GM12878 (cell line): ENCODE measurements at regions not wholly inside any gene's neighbourhood (a gene's known extent, or its start where the extent isn't known, plus 50 kb on each side); places are given as distances from the start of the nearest gene placed in this dataset.

Source experiments
- ATAC-seq: fragments of 200-7000 bp; cut with Tn5 transposase; 3 replicates; pipeline ENCODE4 v1.9.1; 2020; ENCODE audit warnings: mild to moderate bottlenecking, moderate library complexity
- BruUV-seq: library from RNA; stranded (reverse); fragments of 400-500 nt; replicated peaks from 2 replicates; lab custom pipeline; 2021; lab: Mats Ljungman, UMichigan
- CTCF ChIA-PET: fragments of 300-600 bp; sonication (Branson Sonifier 250); formaldehyde crosslinking; extraction: SDS; loops from one replicate; lab custom pipeline; 2021; ENCODE audit warnings: inconsistent platforms; lab: Yijun Ruan, JAX
- POLR2A ChIA-PET: fragments of 350-600 bp; formaldehyde crosslinking; extraction: SDS; loops from one replicate; lab custom pipeline; 2021; ENCODE audit warnings: inconsistent platforms; lab: Charles Lee
- RAD21 ChIA-PET: fragments of 300-600 bp; sonication (Branson Sonifier 250); formaldehyde crosslinking; loops from one replicate; lab custom pipeline; 2023; ENCODE audit warnings: antibody characterized with exemption; ENCODE audit not compliant: unreplicated experiment; lab: Charles Lee
- SMC1A ChIA-PET: fragments of 300-600 bp; sonication (Branson Sonifier 250); formaldehyde crosslinking; loops from one replicate; lab custom pipeline; 2023; ENCODE audit not compliant: unreplicated experiment, uncharacterized antibody; lab: Charles Lee
- DNase-seq: peaks from one replicate; pipeline ENCODE4 v3.0.0-alpha.2; 2011; ENCODE audit warnings: low read depth, low spot score
- FAIRE-seq: peaks from 3 replicates; lab custom pipeline; 2011; peaks lifted over from hg19 to GRCh38; lab: Jason Lieb, UNC
- H2AFZ ChIP-seq: 2 replicates; pipeline ENCODE4 v1.6.0; 2011; ENCODE audit warnings: low read depth, low read length, control low read depth; ENCODE audit not compliant: control insufficient read depth
- H3K27ac ChIP-seq: 2 replicates; pipeline ENCODE4 v1.5.1; 2011; ENCODE audit warnings: control low read depth; ENCODE audit not compliant: control insufficient read depth, insufficient read depth
- H3K27me3 ChIP-seq, 2 experiments: replicated peaks in 1 of 2; 2 replicates each; pipeline versions ENCODE4 v1.6.0 to v1.6.1; 2011; ENCODE audit warnings: low read length in 1 of 2; ENCODE audit not compliant: control insufficient read depth in 2 of 2, insufficient read depth in 2 of 2
- H3K36me3 ChIP-seq, 2 experiments: 2 replicates each; pipeline ENCODE4 v1.5.1; 2011; ENCODE audit warnings: low read length in 1 of 2; ENCODE audit not compliant: control insufficient read depth in 2 of 2, insufficient read depth in 2 of 2
- H3K4me1 ChIP-seq: 2 replicates; pipeline ENCODE4 v1.6.1; 2011; ENCODE audit warnings: mild to moderate bottlenecking, low read length, moderate library complexity, mixed read lengths; ENCODE audit not compliant: control insufficient read depth, insufficient read depth
- H3K4me2 ChIP-seq: 2 replicates; pipeline ENCODE4 v1.6.0; 2011; ENCODE audit warnings: control low read depth; ENCODE audit not compliant: control insufficient read depth, insufficient read depth
- H3K4me3 ChIP-seq: fragments of 200-600 bp; sonication (generic); 2 replicates; pipeline ENCODE4 v1.5.1; 2016
- H3K79me2 ChIP-seq: 2 replicates; pipeline ENCODE4 v1.6.0; 2011; ENCODE audit warnings: low read length; ENCODE audit not compliant: control insufficient read depth, insufficient read depth
- H3K9ac ChIP-seq: 2 replicates; pipeline ENCODE4 v1.8.0; 2011; ENCODE audit warnings: low read length, control low read depth, mixed read lengths; ENCODE audit not compliant: control insufficient read depth, insufficient read depth
- H3K9me3 ChIP-seq: replicated peaks from 3 replicates; pipeline ENCODE4 v1.5.1; 2011; ENCODE audit warnings: mild to moderate bottlenecking, low read length; ENCODE audit not compliant: control insufficient read depth, insufficient read depth
- H4K20me1 ChIP-seq: 2 replicates; pipeline ENCODE4 v1.6.0; 2011; ENCODE audit not compliant: control insufficient read depth, insufficient read depth
- E2F8 ChIP-seq: fragments of 450-650 bp; IDR thresholded peaks from 2 replicates; pipeline ENCODE4 v1.6.1; 2018; ENCODE audit warnings: mild to moderate bottlenecking, low read depth, moderate library complexity; ENCODE audit not compliant: partially characterized antibody
- MEF2B ChIP-seq: fragments of 450-650 bp; IDR thresholded peaks from 2 replicates; pipeline ENCODE4 v1.6.1; 2018; ENCODE audit warnings: mild to moderate bottlenecking, moderate library complexity; ENCODE audit not compliant: partially characterized antibody, poor library complexity, severe bottlenecking
- MLLT1 ChIP-seq: fragments of 450-650 bp; IDR thresholded peaks from 2 replicates; pipeline ENCODE4 v1.6.1; 2016; ENCODE audit warnings: mild to moderate bottlenecking
- NFXL1 ChIP-seq: fragments of 450-650 bp; IDR thresholded peaks from 2 replicates; pipeline ENCODE4 v1.6.1; 2017; ENCODE audit warnings: antibody characterized with exemption, mild to moderate bottlenecking, borderline replicate concordance
- RELB ChIP-seq: fragments of 450-650 bp; IDR thresholded peaks from 2 replicates; pipeline ENCODE4 v1.6.1; 2017; ENCODE audit warnings: low read depth, mild to moderate bottlenecking, moderate library complexity
- ZNF384 ChIP-seq: IDR thresholded peaks from 2 replicates; pipeline ENCODE4 v1.6.1; 2012; ENCODE audit warnings: low read depth, mild to moderate bottlenecking, low read length, improper control_type of control experiment, borderline replicate concordance
- WGBS: methylation state at CpG from one replicate; pipeline ENCODE4 v1.1.6; 2016; ENCODE audit warnings: low lambda C conversion rate; ENCODE audit not compliant: insufficient replicate concordance, insufficient coverage; ENCODE audit errors: missing lambda C conversion rate; 5-methylcytosine and 5-hydroxymethylcytosine counted together
- in situ Hi-C: fragments of 300-500 bp; cut with MboI; formaldehyde crosslinking; loops from 9 replicates; pipeline ENCODE4 v1.14.3; 2018; ENCODE audit warnings: mixed read lengths
- intact Hi-C: fragments of 100-400 bp; cut with micrococcal nuclease; formaldehyde crosslinking; loops from one replicate; pipeline ENCODE4 v1.14.2; 2022; ENCODE audit not compliant: unreplicated experiment
- TF ChIP-seq, protein P1 (sequence below), 3 experiments: IDR thresholded peaks in 2 of 3; conservative IDR thresholded peaks in 1 of 3; 2 replicates each; pipeline ENCODE4 v1.5.1; 2011; ENCODE audit warnings: low read depth in 3 of 3, low read length in 3 of 3, mild to moderate bottlenecking in 3 of 3, control low read depth in 2 of 3, moderate library complexity in 2 of 3, inconsistent platforms in 1 of 3, mixed read lengths in 1 of 3; ENCODE audit not compliant: control insufficient read depth in 2 of 3, insufficient read depth in 1 of 3; ENCODE audit errors: extremely low read depth in 1 of 3
- TF ChIP-seq, protein P2 (sequence below): IDR thresholded peaks from 2 replicates; pipeline ENCODE4 v1.6.1; 2011; ENCODE audit warnings: mild to moderate bottlenecking, low read depth, low read length, moderate library complexity; ENCODE audit not compliant: insufficient replicate concordance
- TF ChIP-seq, protein P3 (sequence below): fragments of 450-650 bp; IDR thresholded peaks from 2 replicates; pipeline ENCODE4 v1.6.1; 2017; ENCODE audit warnings: antibody characterized with exemption, mild to moderate bottlenecking, moderate library complexity

DNA sequence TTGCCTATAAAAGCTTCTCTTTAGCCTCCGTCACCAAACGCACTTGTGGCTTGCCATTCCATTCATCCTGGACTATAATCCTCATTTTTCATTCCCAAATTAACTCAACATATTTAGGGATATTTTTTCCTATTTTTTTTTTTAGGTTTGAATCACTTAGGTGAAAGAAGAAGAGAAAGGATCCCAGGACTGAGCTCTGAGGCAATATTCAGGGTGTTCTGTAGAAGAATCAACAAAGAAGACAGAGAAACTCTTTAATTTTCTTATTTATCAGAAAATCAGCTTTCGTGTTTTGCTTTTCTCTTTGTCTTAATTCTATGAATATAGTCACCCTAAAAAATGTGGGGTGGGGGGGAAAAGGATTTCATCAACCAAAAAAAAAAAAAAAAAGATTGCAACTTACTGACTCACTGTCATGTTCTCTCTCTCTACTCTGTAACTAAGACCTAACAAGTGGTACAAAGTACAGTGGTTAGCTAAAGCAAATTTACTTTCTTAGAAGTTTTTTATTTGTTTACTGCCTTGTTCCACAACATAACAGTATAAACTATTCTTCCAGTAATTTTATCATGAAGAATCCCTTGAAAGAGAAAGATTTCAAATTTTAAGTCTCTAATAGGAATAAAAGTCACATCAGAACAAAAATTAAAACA, 272.0 kb downstream of the DHX15 start:
- intact Hi-C loops (no loop called here), in situ Hi-C loops (no loop called here)
- H3K4me3 ChIP-seq = no peak overlapping the region
- RAD21 ChIA-PET = no interaction called here
- FAIRE-seq (no peak), ATAC-seq (no peak), DNase-seq (no peak)
- no peak overlapping the region for H2AFZ ChIP-seq
- H3K9ac ChIP-seq = no peak overlapping the region
- H3K9me3 ChIP-seq = no peaks in the 10 kb centered on the region
- no peaks in the 10 kb centered on the region for H3K36me3 ChIP-seq
- CTCF ChIA-PET = interaction anchor here (0.6 kb wide), 1 partner anchor 52 kb away, joined by 3 read pairs; no protein-coding TSS in a partner anchor
- POLR2A ChIA-PET = no interaction called here
- WGBS = 36% methylated on average over 3 of the region's 3 CpGs
- SMC1A ChIA-PET = interaction anchor here (1.0 kb wide), 1 partner anchor 52 kb away, joined by 3 read pairs; no protein-coding TSS in a partner anchor
- H3K27me3 ChIP-seq = no peaks in the 10 kb centered on the region
- H3K4me2 ChIP-seq = no peak overlapping the region
- no peaks in the 10 kb centered on the region for H3K79me2 ChIP-seq
- H3K27ac ChIP-seq = no peak overlapping the region
- H3K4me1 ChIP-seq = no peaks in the 10 kb centered on the region
- no TSS peak for BruUV-seq
- H4K20me1 ChIP-seq = no peaks in the 10 kb centered on the region
- TF ChIP-seq MEF2B (no peak), ZNF384 (no peak), E2F8 (no peak), NFXL1 (no peak), MLLT1 (no peak), RELB (no peak)
- TF ChIP-seq, protein P1, sequence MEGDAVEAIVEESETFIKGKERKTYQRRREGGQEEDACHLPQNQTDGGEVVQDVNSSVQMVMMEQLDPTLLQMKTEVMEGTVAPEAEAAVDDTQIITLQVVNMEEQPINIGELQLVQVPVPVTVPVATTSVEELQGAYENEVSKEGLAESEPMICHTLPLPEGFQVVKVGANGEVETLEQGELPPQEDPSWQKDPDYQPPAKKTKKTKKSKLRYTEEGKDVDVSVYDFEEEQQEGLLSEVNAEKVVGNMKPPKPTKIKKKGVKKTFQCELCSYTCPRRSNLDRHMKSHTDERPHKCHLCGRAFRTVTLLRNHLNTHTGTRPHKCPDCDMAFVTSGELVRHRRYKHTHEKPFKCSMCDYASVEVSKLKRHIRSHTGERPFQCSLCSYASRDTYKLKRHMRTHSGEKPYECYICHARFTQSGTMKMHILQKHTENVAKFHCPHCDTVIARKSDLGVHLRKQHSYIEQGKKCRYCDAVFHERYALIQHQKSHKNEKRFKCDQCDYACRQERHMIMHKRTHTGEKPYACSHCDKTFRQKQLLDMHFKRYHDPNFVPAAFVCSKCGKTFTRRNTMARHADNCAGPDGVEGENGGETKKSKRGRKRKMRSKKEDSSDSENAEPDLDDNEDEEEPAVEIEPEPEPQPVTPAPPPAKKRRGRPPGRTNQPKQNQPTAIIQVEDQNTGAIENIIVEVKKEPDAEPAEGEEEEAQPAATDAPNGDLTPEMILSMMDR (IDR thresholded peaks at IDR 0.05 in 2 of 3, conservative IDR thresholded peaks at IDR 0.05 in 1 of 3; ENCODE audit: control insufficient read depth in 2 of 3, extremely low read depth in 1 of 3, insufficient read depth in 1 of 3, low read depth in 3 of 3, low read length in 3 of 3) = no peak
- TF ChIP-seq, protein P2, sequence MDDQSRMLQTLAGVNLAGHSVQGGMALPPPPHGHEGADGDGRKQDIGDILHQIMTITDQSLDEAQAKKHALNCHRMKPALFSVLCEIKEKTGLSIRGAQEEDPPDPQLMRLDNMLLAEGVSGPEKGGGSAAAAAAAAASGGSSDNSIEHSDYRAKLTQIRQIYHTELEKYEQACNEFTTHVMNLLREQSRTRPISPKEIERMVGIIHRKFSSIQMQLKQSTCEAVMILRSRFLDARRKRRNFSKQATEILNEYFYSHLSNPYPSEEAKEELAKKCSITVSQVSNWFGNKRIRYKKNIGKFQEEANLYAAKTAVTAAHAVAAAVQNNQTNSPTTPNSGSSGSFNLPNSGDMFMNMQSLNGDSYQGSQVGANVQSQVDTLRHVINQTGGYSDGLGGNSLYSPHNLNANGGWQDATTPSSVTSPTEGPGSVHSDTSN = no peak
- TF ChIP-seq, protein P3, sequence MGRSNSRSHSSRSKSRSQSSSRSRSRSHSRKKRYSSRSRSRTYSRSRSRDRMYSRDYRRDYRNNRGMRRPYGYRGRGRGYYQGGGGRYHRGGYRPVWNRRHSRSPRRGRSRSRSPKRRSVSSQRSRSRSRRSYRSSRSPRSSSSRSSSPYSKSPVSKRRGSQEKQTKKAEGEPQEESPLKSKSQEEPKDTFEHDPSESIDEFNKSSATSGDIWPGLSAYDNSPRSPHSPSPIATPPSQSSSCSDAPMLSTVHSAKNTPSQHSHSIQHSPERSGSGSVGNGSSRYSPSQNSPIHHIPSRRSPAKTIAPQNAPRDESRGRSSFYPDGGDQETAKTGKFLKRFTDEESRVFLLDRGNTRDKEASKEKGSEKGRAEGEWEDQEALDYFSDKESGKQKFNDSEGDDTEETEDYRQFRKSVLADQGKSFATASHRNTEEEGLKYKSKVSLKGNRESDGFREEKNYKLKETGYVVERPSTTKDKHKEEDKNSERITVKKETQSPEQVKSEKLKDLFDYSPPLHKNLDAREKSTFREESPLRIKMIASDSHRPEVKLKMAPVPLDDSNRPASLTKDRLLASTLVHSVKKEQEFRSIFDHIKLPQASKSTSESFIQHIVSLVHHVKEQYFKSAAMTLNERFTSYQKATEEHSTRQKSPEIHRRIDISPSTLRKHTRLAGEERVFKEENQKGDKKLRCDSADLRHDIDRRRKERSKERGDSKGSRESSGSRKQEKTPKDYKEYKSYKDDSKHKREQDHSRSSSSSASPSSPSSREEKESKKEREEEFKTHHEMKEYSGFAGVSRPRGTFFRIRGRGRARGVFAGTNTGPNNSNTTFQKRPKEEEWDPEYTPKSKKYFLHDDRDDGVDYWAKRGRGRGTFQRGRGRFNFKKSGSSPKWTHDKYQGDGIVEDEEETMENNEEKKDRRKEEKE = no peak
